ENCODE measurements at regions not wholly inside any gene's neighbourhood (a gene's known extent, or its start where the extent isn't known, plus 50 kb on each side); places are given as distances from the start of the nearest gene placed in this dataset.

DNA sequence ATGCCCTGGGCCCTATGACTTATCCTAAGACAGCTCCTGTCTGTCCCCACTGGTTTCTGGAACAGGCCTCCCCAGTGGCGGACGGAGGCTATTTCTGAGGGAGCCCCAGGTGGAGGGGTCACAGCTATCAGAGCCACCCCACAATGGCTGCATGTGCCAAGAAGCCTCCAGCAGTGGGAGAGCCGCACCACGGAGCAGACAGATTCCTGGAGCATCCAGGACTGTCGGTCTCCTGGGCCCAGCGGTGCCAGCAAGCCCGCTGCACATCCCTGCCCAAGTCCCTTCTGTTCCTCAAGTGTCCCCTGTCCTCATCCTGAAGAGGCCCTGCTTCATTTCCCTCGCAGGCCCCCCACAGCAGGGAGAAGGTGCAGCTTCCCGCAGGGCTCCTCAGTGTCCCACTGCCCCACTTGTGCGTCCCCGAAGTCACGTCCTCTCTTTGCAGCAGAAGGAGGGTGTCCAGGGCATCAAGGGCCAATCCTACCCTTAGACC lies 193.0 kb upstream of the SHH start:
- no peaks in the 10 kb centered on the region for H3K27me3 ChIP-seq (ENCODE audit: control insufficient read depth, low read length)
- no peak overlapping the region for H3K27ac ChIP-seq (ENCODE audit: low read depth, low read length)
- H3K79me2 ChIP-seq (ENCODE audit: control insufficient read depth, low read length), result no peaks in the 10 kb centered on the region
- TF ChIP-seq EZH2phosphoT487 (IDR thresholded peaks at IDR 0.05; ENCODE audit: borderline replicate concordance, low read length), result no peak
- TF ChIP-seq, protein P1, sequence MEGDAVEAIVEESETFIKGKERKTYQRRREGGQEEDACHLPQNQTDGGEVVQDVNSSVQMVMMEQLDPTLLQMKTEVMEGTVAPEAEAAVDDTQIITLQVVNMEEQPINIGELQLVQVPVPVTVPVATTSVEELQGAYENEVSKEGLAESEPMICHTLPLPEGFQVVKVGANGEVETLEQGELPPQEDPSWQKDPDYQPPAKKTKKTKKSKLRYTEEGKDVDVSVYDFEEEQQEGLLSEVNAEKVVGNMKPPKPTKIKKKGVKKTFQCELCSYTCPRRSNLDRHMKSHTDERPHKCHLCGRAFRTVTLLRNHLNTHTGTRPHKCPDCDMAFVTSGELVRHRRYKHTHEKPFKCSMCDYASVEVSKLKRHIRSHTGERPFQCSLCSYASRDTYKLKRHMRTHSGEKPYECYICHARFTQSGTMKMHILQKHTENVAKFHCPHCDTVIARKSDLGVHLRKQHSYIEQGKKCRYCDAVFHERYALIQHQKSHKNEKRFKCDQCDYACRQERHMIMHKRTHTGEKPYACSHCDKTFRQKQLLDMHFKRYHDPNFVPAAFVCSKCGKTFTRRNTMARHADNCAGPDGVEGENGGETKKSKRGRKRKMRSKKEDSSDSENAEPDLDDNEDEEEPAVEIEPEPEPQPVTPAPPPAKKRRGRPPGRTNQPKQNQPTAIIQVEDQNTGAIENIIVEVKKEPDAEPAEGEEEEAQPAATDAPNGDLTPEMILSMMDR (IDR thresholded peaks at IDR 0.05; ENCODE audit: low read depth, low read length, poor library complexity, severe bottlenecking), result no peak
- no peaks in the 10 kb centered on the region for H4K20me1 ChIP-seq (ENCODE audit: control insufficient read depth, insufficient read depth, low read depth, low read length)
- no peaks in the 10 kb centered on the region for H3F3A ChIP-seq (ENCODE audit: control insufficient read depth, insufficient read depth)
- H3K4me2 ChIP-seq (ENCODE audit: low read length), result no peak overlapping the region
- H3K9me2 ChIP-seq (replicated peaks; ENCODE audit: control insufficient read depth, low read length), result no peaks in the 10 kb centered on the region
- no peaks in the 10 kb centered on the region for H3K36me3 ChIP-seq (ENCODE audit: control insufficient read depth, low read length)
- no peaks in the 10 kb centered on the region for H3K4me1 ChIP-seq (ENCODE audit: control insufficient read depth, low read length)
- H3K9me3 ChIP-seq (ENCODE audit: control insufficient read depth, insufficient read depth, low read length), result no peaks in the 10 kb centered on the region
- no peak overlapping the region for H3K4me3 ChIP-seq (ENCODE audit: low read length)

DNA sequence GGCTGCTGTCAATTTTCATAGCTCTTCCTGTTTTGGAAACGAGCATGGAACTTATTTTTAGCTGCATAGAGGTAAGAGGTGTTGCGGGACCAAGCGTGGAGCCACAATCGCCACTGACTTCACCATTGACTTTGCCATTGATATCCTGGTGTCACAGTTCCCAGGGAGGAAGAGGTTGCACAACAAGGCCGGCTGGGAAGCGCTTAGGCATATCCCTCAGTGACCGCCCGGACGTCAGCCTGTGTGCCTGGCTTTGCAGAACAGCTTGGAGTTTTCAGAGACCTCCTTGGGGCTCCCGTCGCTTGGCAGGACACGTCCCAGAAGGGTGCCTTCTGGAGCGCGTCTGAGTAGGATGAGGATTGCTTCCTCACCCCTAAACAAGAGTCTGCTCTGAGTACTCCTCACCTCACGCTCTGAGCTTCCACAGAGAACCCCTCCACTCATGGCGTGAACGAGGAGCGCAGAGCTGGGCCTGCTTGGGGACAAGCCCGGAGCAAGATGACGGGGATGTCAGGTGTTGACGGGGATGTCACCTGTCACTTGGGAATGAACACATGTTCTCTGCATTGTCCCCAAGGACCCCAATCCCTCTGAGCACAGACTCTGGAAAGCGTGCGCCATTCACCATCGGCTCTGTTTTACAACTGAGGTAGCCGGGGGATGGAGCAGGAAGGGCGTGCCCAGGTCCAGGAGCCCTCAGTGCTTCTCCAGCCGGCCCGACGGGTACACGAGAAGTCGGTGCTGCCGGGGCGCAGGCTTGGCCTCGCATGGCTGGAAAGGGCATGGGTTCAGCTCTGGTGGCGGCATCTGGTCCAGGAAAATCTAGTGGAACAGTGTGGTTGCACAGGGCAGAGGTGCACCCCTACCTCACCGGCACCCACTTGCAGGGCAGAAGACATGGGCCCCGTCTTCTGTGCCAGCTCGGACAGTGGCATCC lies 192.3 kb upstream of the SHH start:
- no peak overlapping the region for H3K4me2 ChIP-seq (ENCODE audit: low read length)
- H3K9me3 ChIP-seq (ENCODE audit: control insufficient read depth, insufficient read depth, low read length), result no peaks in the 10 kb centered on the region
- no peak overlapping the region for H3K4me3 ChIP-seq (ENCODE audit: low read length)
- H3K27me3 ChIP-seq (ENCODE audit: control insufficient read depth, low read length), result no peaks in the 10 kb centered on the region
- H3K27ac ChIP-seq (ENCODE audit: low read depth, low read length), result no peak overlapping the region
- H4K20me1 ChIP-seq (ENCODE audit: control insufficient read depth, insufficient read depth, low read depth, low read length), result no peaks in the 10 kb centered on the region
- no peaks in the 10 kb centered on the region for H3F3A ChIP-seq (ENCODE audit: control insufficient read depth, insufficient read depth)
- H3K9me2 ChIP-seq (replicated peaks; ENCODE audit: control insufficient read depth, low read length), result no peaks in the 10 kb centered on the region
- TF ChIP-seq, protein P1 (IDR thresholded peaks at IDR 0.05; ENCODE audit: low read depth, low read length, poor library complexity, severe bottlenecking), result no peak
- no peak for TF ChIP-seq EZH2phosphoT487 (IDR thresholded peaks at IDR 0.05; ENCODE audit: borderline replicate concordance, low read length)
- H3K79me2 ChIP-seq (ENCODE audit: control insufficient read depth, low read length), result no peaks in the 10 kb centered on the region
- no peaks in the 10 kb centered on the region for H3K36me3 ChIP-seq (ENCODE audit: control insufficient read depth, low read length)
- H3K4me1 ChIP-seq (ENCODE audit: control insufficient read depth, low read length), result no peaks in the 10 kb centered on the region

DNA sequence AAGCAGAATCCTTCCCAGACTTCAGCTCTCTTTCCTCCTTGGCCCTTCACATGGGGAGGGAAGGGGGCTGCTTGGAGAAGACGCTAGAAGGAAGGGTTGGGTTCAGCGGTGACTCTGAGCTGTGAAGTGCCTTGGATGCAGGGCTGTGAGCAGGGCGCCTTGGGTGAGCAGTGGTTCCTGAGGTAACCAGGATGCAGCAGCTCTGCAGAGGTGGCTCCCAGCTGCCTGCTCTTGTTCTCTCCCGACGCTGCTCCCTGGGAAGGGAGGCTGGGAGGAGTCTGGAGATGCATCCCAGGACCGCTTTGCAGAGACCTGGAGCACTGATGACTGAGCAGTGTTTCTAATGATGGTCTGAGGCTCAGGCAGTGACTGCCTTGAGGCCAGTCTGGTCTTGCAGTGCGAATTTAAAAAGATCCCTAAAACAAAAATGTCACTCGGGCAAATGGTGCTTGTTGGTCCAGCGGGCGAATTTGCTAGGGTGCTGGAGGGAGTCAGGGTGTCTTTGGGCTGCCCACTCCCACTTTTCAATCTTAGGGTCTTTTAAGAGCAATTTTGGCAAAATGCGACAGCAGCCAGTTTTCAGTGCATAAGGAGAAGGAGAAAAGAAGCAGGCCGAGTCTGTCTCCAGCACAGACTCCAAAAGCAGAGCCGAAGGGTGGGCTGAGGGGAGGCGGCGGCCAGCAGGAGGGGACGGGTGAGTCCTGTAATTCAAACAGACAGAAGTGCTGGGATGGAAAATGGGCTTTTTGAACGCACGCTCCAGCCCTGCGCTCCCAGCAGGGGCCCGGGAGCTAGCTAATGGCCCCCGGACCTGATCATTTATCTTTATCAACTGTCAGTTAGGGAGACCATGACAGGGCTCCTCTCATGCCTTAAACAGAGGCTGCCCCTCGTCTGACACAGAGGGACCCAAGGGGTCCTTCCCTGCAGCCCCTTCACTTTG lies 191.2 kb upstream of the SHH start:
- Histone ChIP-seq H3K27ac (ENCODE audit: low read depth, low read length) (no peak overlapping the region), H3K4me2 (ENCODE audit: low read length) (no peak overlapping the region), H4K20me1 (ENCODE audit: control insufficient read depth, insufficient read depth, low read depth, low read length) (no peaks in the 10 kb centered on the region)

More for the DNA sequence above, 191.2 kb upstream of the SHH start:
- Histone ChIP-seq H3K36me3 (ENCODE audit: control insufficient read depth, low read length) (no peaks in the 10 kb centered on the region), H3K4me3 (ENCODE audit: low read length) (no peak overlapping the region), H3K79me2 (ENCODE audit: control insufficient read depth, low read length) (no peaks in the 10 kb centered on the region), H3K27me3 (ENCODE audit: control insufficient read depth, low read length) (no peaks in the 10 kb centered on the region), H3F3A (ENCODE audit: control insufficient read depth, insufficient read depth) (no peaks in the 10 kb centered on the region), H3K4me1 (ENCODE audit: control insufficient read depth, low read length) (no peaks in the 10 kb centered on the region), H3K9me2 (replicated peaks; ENCODE audit: control insufficient read depth, low read length) (no peaks in the 10 kb centered on the region), H3K9me3 (ENCODE audit: control insufficient read depth, insufficient read depth, low read length) (no peaks in the 10 kb centered on the region)
- TF ChIP-seq, protein P1 (IDR thresholded peaks at IDR 0.05; ENCODE audit: low read depth, low read length, poor library complexity, severe bottlenecking), result no peak
- TF ChIP-seq EZH2phosphoT487 (IDR thresholded peaks at IDR 0.05; ENCODE audit: borderline replicate concordance, low read length), result no peak

Measured in DOHH2 (cell line).